ENCODE measurements at regions not wholly inside any gene's neighbourhood (a gene's known extent, or its start where the extent isn't known, plus 50 kb on each side); places are given as distances from the start of the nearest gene placed in this dataset.

DNA sequence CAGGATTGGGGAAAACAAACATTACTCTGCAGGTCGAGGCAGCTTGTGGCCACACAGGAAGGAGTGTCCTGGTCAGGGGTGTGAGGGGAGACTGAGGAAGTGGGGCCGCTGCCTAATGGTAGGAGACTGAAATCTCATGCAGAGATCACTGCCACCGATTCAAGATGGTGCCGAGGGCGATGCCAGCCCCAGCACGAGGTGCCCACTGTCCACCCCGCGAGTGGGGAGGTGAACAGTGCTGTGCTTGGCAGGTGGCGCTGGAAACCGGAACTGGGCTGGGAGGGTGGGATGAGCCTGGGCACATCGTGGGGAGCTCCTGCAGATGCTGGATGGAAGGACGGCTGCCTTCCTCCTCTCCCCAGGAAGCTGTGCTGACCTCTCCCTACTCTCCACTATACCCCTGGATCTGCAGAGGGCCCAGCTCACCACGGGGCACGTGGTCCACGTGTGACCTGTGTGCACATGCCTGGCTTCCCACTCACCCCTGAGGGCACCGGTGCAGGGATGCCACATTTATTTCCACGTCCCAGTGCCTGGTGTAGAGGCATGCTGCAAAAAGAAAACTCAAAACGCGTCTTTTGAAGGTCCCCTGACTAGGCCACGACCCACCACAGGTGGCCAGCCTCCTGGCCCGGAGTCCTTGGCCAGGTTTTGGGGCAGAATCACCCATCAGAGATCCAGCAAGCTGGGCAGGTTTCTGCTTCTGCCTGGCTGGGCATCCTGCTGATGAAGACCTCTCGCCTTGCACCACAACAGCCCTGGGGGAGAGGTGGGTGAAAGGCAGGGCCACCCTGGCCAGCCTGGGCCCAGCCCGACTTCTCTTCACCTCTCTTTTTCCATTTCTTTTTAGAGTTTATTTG, 71.7 kb upstream of the FCN1 start:
- TF ChIP-seq POLR2A (IDR thresholded peaks at IDR 0.05; ENCODE audit: low read length), result no peak
- TF ChIP-seq CHD4 (IDR thresholded peaks at IDR 0.05; ENCODE audit: borderline replicate concordance), result no peak
- no peak for TF ChIP-seq RNF2 (IDR thresholded peaks at IDR 0.05; ENCODE audit: borderline replicate concordance, low read depth)
- TF ChIP-seq, protein P1, sequence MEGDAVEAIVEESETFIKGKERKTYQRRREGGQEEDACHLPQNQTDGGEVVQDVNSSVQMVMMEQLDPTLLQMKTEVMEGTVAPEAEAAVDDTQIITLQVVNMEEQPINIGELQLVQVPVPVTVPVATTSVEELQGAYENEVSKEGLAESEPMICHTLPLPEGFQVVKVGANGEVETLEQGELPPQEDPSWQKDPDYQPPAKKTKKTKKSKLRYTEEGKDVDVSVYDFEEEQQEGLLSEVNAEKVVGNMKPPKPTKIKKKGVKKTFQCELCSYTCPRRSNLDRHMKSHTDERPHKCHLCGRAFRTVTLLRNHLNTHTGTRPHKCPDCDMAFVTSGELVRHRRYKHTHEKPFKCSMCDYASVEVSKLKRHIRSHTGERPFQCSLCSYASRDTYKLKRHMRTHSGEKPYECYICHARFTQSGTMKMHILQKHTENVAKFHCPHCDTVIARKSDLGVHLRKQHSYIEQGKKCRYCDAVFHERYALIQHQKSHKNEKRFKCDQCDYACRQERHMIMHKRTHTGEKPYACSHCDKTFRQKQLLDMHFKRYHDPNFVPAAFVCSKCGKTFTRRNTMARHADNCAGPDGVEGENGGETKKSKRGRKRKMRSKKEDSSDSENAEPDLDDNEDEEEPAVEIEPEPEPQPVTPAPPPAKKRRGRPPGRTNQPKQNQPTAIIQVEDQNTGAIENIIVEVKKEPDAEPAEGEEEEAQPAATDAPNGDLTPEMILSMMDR (IDR thresholded peaks at IDR 0.05), result no peak
- no peak for TF ChIP-seq BHLHE40 (IDR thresholded peaks at IDR 0.05; ENCODE audit: low read depth, low read length)

Measured in A549 (cell line).